ENCODE measurements at regions not wholly inside any gene's neighbourhood (a gene's known extent, or its start where the extent isn't known, plus 50 kb on each side); places are given as distances from the start of the nearest gene placed in this dataset.
"Not testable (repeated sequence)": the region's sequence is repeated elsewhere in the genome, so short reads cannot be mapped to it uniquely, and the experiment has no call there.

DNA sequence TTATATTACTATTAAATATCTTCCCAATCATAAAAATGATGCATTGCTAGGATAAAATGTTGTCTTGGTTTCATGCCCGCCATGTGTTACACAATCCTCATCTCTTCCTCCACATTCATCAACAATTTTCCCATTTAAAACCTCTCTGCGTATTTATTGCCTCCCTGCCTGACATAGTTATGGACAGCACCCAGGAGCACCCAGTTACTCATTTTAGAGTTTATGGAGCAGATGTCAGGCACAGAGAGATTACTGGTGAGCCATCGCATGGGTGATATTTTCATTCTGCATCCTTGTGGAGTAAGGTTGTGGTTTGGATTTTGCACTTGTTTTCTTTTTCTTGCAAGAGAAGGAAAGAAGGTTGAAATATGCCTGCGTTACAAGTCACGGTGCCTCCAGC, 116.7 kb upstream of the NPAS2 start:
- peak; percentile 25 for DNase-seq (ENCODE audit: low spot score)

DNA sequence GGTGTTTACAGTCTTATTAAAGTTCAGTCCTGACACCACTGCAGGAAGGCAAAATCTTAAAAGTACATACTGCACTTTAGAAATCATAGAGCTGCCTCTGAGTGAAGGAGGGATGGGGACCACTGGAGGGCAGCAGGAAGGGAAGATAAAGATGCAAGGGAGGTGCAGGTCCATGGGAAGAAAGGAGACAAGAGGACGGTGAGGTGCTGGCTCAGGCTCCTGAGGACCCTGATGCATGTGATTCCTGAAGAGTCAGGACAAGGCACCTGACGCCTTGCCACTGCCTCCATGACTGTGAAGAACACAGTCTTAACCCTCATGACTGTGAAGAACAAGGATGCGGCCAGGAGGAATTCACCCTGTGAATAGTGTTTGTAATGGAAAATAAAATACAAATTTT, 116.2 kb upstream of the NPAS2 start:
- no peak for DNase-seq (ENCODE audit: low spot score)

- DNase-seq (ENCODE audit: low spot score) = no peak
These were observed 115.8 kb upstream of the NPAS2 start for GRCh38 chr2:100704156-100704555.

DNA sequence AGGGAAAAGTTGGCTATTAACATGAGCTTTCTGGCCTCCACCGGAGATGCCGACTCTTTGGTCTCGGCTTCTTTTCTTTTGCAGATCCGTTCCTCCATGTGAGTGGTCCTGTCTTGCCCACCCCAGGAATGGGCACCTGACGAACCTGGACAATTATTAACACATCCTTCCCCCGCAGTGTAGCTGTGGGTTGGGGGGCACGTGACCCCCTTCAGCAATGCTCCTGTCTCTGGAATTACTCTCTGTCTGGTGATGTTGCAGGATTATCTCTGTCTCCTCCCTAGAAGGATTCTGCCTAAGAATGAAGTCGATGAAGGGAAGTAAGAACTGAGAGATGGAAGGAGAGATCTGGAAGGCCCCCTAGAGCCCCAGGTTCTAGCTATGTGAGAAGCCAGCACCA, 115.2 kb upstream of the NPAS2 start:
- DNase-seq (ENCODE audit: low spot score) = no peak

DNA sequence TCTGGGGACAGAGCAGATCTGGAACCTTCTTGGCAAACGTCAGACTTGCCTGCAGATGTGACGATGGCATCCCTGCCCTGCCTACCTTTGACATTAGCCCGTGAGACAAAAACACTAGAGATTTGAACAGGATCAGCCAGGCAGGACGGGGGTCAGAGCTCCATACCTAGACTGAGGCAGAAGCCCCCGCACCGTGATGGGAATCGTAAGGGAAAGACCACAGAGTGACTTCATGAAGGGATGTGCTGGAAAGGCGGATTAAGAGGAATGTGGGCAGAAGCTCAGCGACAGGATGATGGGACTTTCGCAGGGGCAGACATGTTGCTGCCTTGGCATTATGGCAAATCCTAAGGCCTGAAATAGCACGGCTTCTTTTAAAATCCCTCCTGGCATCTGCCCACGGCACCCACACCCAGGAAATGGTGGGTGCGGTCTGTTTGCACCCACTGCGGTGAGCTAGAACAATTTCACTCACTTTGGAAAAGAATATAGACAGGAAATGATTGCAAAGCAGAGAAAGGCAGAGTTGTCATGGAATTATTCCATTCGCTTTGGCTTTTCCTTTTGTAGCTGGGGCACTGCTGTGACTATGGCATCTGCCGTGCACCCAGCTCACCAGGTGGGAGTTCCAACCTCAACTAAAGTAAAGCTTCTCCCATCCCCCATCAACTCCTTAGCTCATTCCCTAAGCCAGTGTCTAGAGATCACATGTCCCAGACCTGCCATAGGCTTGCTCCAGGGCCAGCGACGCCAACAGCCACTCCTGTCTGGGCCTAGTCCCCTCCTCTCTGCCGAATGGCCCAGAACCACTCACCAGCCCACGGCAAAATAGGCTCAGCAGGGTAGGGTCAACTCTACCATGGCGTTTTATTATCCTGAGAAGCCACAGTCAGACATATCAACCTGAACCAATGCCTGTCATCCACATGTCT, 112.7 kb upstream of the NPAS2 start:
- no peak for DNase-seq (ENCODE audit: low spot score)

DNA sequence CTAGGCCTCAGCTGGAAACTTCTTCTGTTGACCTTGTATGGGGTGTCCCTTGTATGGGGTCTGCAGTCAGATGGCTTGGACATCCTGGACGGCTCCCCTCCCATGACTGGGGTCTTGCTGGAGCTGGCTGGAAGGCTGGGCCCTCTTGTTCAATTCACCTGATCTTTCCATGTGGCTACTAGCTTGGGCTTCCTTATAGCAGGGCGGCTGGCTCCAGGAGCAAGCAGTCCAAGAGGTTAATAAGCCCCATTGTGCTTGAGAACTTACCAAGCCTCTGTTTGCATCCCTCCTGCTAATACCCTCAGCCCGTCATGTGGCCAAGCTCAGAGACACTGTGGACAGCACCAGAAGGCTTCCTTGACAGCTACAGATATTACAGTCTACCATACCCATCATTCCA, 111.6 kb upstream of the NPAS2 start:
- DNase-seq (ENCODE audit: low spot score) = no peak

DNA sequence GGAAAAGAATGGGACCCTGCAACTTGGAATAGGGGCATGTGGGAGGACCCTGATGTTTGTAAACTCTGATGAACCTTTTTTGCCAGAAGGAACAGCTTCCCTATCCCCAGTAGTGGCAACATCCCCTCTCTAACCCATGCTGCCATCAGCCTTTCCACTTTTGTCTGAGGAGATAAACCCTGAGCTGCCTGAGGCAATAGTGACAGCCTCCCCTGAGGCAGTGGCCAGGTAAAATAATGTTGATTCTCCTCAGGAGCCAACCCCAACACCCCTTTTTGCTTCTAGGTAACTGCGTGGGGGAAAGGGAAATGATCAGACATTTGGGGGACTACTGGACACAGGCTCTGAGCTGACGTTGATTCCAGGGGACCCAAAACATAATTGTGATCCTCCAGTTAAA, 106.8 kb upstream of the NPAS2 start:
- no peak for DNase-seq (ENCODE audit: low spot score)

DNA sequence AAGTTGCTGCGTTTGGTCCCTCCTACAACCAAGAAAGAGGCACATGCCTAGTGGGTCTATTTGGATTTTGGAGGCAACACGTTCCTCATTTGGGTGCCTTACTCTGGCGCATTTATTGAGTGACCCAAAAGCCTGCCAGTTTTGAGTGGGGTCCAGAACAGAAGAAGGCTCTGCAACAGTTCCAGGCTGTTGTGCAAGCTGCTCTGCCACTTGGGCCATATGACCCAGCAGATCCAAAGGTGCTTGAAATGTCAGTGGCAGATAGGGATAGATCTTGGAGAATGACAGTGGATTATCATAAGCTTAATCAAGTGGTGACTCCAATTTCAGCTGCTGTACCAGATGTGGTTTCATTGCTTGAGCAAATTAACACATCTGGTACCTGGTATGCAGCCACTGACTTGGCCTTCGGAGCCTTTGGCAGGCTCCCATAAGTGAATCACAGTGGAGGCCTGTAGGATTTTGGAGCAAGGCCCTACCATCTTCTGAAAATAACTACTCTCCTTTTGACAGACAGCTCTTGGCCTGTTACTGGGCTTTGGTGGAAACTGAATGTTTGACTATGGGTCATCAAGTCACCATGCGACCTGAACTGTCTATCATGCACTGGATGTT, 105.4 kb upstream of the NPAS2 start:
- DNase-seq (ENCODE audit: low spot score) = not testable (repeated sequence)

DNA sequence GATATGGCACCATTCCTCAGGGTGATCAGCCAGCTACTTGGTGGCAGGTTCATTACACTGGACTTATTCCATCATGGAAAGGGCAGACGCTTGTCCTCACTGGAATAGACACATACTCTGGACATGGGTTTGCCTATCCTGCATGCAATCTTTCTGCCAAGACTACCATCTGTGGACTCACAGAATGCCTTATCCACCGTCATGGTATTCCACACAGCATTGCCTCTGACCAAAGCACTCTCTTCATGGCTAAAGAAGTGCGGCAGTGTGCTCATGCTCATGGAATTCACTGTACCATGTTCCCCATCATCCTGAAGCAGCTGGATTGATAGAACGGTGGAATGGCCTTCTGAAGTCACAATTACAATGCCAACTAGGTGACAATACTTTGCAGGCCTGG, 104.1 kb upstream of the NPAS2 start:
- not testable (repeated sequence) for DNase-seq (ENCODE audit: low spot score)

- DNase-seq (ENCODE audit: low spot score) = no peak
These were observed 103.4 kb upstream of the NPAS2 start for GRCh38 chr2:100716581-100716980.

GRCh38 chr2:100718065-100718629, 101.8 kb upstream of the NPAS2 start:
- no peak for DNase-seq (ENCODE audit: low spot score)

GRCh38 chr2:100720445-100720844, 99.5 kb upstream of the NPAS2 start:
- no peak for DNase-seq (ENCODE audit: low spot score)

GRCh38 chr2:100721693-100722092, 98.2 kb upstream of the NPAS2 start:
- no peak for DNase-seq (ENCODE audit: low spot score)

DNA sequence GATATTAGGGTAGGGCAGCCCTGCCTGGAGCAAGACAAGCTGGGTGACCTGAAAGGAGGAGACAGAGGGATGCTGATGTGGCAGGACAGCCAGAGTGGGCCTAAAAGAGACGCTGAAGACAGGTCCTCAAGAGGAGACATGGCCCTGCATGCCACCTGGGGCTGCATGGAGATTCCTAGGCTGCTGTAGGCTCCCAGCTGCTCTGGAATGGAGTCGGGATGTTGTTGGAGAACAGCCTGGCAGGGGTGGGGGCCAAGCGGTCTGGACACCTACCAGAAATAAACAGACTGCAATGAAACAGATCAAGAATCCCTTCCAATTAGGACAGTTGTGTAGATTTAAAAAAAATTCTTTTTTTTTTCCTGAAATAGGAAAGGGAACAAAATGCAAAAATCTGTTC, 97.8 kb upstream of the NPAS2 start:
- no peak for DNase-seq (ENCODE audit: low spot score)

DNA sequence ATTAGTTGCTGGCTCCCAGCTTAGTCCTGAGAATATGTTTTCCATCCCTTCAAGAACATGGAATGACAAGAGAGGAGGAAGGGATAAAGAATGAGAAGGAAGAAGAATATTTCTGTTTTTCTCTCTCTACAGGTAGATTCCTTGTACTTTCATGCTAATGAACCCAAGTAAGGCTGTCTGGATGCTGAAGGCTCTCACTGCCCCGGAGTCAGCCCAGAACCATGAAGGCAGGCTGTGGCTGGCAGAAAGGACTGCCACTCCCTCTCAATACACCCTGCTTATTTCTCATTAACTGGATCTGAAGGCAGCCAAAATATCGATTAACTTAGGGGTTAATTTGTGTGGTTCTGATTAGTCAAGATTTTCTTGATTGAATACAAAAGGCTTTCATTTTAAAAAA, 93.1 kb upstream of the NPAS2 start:
- DNase-seq (ENCODE audit: low spot score) = no peak

DNA sequence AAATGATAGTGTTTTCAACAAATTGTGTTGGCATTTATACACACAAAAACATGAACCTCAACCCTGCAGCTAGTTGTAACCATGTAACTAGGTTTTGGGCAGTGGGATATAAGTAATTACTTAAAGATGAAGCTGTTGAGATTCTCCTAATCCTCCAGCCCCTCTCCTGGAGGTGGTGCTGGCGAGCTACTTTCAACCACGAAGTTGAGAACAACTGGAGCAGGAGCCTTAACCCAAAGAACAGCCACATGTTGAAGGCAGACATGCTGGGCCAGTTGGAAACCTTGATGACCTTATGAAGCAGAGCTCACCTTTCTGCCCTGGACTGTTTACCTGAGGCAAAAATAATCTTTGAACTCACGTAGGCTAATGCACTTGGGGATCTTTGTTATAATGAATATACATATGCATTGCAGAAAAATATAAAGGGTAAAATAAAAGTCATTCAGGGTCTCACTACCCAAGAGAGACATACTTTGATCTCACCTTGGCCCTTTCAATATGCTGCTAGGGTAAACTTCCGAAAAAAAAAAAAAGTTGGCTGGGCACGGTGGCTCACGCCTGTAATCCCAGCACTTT, 89.6 kb upstream of the NPAS2 start:
- DNase-seq (ENCODE audit: low spot score) = peak; percentile 67

DNA sequence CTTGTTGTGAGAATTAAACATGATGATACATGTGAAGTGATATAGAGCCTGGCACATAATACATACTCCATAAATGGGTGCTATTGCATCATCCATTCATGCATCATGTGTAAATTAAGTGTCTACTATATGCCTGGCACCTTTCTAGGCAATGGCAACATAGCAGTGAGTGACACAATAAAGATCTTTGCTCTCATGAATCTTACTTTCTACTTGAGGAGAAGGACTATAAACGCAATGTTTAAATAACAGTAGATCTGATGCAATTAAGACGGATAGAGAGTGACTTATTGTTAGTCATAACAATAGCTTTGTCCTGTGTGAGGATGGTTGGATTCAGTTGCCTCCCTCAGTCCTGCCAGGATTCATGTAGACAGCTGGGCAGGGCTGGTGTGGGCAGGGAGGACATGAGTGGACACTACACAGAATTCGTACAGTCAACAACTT, 88.4 kb upstream of the NPAS2 start:
- peak; percentile 62 for DNase-seq (ENCODE audit: low spot score)

DNA sequence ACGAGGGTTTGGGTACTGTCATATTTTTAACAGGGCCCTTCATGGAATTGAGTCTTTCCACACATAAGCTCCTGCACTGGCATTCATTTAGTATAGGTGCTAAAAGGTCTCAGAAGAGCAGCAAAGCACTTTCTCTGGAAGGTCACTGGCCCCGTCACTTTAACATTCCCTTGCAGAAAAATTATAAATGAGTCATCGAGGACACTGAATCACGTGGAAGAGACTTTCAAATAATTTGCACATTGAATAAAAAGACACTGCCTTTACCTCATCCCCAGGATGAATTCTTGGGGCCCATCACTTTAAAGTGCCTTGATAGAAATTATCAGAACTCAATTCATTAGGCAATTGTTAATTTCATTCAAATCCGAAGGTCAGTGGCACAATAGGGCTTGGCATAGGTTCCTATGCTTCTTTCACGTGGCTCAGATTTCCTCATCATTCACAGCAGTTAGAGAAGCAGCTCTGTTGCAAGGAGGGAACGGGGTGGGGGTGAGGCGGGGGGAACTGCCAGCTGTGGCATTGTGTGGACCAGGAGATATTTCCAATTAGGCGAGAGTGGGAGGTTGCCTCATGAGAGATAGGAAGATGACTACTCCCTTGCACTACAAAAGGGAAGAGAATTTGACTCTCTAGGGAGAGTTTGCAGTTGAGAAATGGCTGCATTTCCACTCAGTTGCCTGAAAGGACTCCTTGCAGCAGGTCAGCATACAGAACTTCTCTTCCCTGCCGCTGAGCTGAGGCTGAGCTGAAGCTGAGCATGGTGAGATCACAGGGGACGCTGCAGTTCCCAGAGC, 86.3 kb upstream of the NPAS2 start:
- peak; percentile 66 for DNase-seq (ENCODE audit: low spot score)

GRCh38 chr2:100736121-100736915, 83.6 kb upstream of the NPAS2 start:
- DNase-seq (ENCODE audit: low spot score) = no peak

GRCh38 chr2:100739735-100740432, 80.1 kb upstream of the NPAS2 start:
- no peak for DNase-seq (ENCODE audit: low spot score)

GRCh38 chr2:100741880-100742276, 78.1 kb upstream of the NPAS2 start:
- no peak for DNase-seq (ENCODE audit: low spot score)

Measured in AG08395 (cell line).